Loucy (cell line): ENCODE measurements at regions not wholly inside any gene's neighbourhood (a gene's known extent, or its start where the extent isn't known, plus 50 kb on each side); places are given as distances from the start of the nearest gene placed in this dataset.

Source experiments
- H2AFZ ChIP-seq: fragments of 200-600 bp; sonication (generic); 2 replicates; pipeline ENCODE4 v1.6.0; 2016; ENCODE audit warnings: antibody characterized with exemption, mild to moderate bottlenecking, low read length, moderate library complexity
- H3F3A ChIP-seq: fragments of 200-600 bp; 2 replicates; pipeline ENCODE4 v1.6.0; 2016; ENCODE audit warnings: antibody characterized with exemption, low read depth, mild to moderate bottlenecking
- H3K27me3 ChIP-seq: fragments of 200-600 bp; sonication (generic); 2 replicates; pipeline ENCODE4 v1.6.1; 2014; ENCODE audit warnings: low read length, mild to moderate bottlenecking; ENCODE audit not compliant: insufficient read depth, poor library complexity, severe bottlenecking
- H3K36me3 ChIP-seq: fragments of 200-600 bp; sonication (generic); 2 replicates; pipeline ENCODE4 v1.6.1; 2016; ENCODE audit warnings: low read length; ENCODE audit not compliant: insufficient read depth
- H3K4me1 ChIP-seq: fragments of 200-600 bp; sonication (generic); 2 replicates; pipeline ENCODE4 v1.5.1; 2014; ENCODE audit warnings: low read length, mild to moderate bottlenecking; ENCODE audit not compliant: insufficient read depth, poor library complexity, severe bottlenecking
- H3K4me2 ChIP-seq: fragments of 200-600 bp; sonication (generic); 2 replicates; pipeline ENCODE4 v1.6.0; 2014; ENCODE audit warnings: antibody characterized with exemption, low read length, low read depth, mild to moderate bottlenecking; ENCODE audit not compliant: poor library complexity, severe bottlenecking
- H3K4me3 ChIP-seq: fragments of 200-600 bp; sonication (generic); 2 replicates; pipeline ENCODE4 v1.5.1; 2014; ENCODE audit warnings: low read length, mild to moderate bottlenecking, mixed read lengths; ENCODE audit not compliant: poor library complexity, severe bottlenecking
- H3K79me2 ChIP-seq: fragments of 200-600 bp; sonication (generic); 2 replicates; pipeline ENCODE4 v1.6.1; 2014; ENCODE audit warnings: low read length; ENCODE audit not compliant: insufficient read depth
- H3K9ac ChIP-seq: fragments of 200-600 bp; sonication (generic); 2 replicates; pipeline ENCODE4 v1.6.0; 2014; ENCODE audit warnings: mild to moderate bottlenecking, low read depth, low read length, moderate library complexity; ENCODE audit not compliant: poor library complexity, severe bottlenecking
- H3K9me2 ChIP-seq: fragments of 200-600 bp; sonication (generic); replicated peaks from 2 replicates; pipeline ENCODE4 v1.6.1; 2016; ENCODE audit warnings: low read depth, low read length, mixed read lengths
- H3K9me3 ChIP-seq: fragments of 200-600 bp; sonication (generic); 2 replicates; pipeline ENCODE4 v1.6.1; 2014; ENCODE audit warnings: mild to moderate bottlenecking, antibody characterized with exemption, low read length, low read depth; ENCODE audit not compliant: insufficient read depth
- H4K20me1 ChIP-seq: fragments of 200-600 bp; sonication (generic); 2 replicates; pipeline ENCODE4 v1.6.0; 2014; ENCODE audit warnings: antibody characterized with exemption, low read length, mild to moderate bottlenecking; ENCODE audit not compliant: insufficient read depth, poor library complexity, severe bottlenecking
- CTCF ChIP-seq: fragments of 200-600 bp; sonication (generic); conservative IDR thresholded peaks from 2 replicates; pipeline ENCODE4 v1.5.1; 2014; ENCODE audit warnings: mild to moderate bottlenecking, antibody characterized with exemption, low read length
- EZH2phosphoT487 ChIP-seq: fragments of 200-600 bp; IDR thresholded peaks from 2 replicates; pipeline ENCODE4 v1.6.1; 2018; ENCODE audit warnings: antibody characterized with exemption, mild to moderate bottlenecking, moderate library complexity, borderline replicate concordance

GRCh38 chr7:43018446-43018845 lies 86.3 kb downstream of the MRPL32 start:
- H3K9me2 ChIP-seq: no peaks in the 10 kb centered on the region
- no peak for TF ChIP-seq EZH2phosphoT487
- no peak for TF ChIP-seq CTCF
- H3K4me2 ChIP-seq: no peak overlapping the region
- no peaks in the 10 kb centered on the region for H4K20me1 ChIP-seq
- H2AFZ ChIP-seq: no peak overlapping the region
- H3F3A ChIP-seq: no peaks in the 10 kb centered on the region
- H3K4me3 ChIP-seq: no peak overlapping the region
- no peaks in the 10 kb centered on the region for H3K79me2 ChIP-seq
- no peaks in the 10 kb centered on the region for H3K36me3 ChIP-seq
- no peaks in the 10 kb centered on the region for H3K4me1 ChIP-seq
- no peak overlapping the region for H3K9ac ChIP-seq
- H3K27me3 ChIP-seq: no peaks in the 10 kb centered on the region
- no peaks in the 10 kb centered on the region for H3K9me3 ChIP-seq

GRCh38 chr7:43021431-43021830 lies 89.3 kb downstream of the MRPL32 start:
- Histone ChIP-seq H3K79me2 (no peaks in the 10 kb centered on the region), H3K9ac (no peak overlapping the region), H3K4me3 (no peak overlapping the region), H2AFZ (no peak overlapping the region), H3F3A (no peaks in the 10 kb centered on the region), H3K9me2 (no peaks in the 10 kb centered on the region), H3K36me3 (no peaks in the 10 kb centered on the region), H3K9me3 (no peaks in the 10 kb centered on the region), H3K4me2 (no peak overlapping the region), H3K4me1 (no peaks in the 10 kb centered on the region), H3K27me3 (no peaks in the 10 kb centered on the region), H4K20me1 (no peaks in the 10 kb centered on the region)
- TF ChIP-seq EZH2phosphoT487 (no peak), CTCF (no peak)

- no peaks in the 10 kb centered on the region for H3K36me3 ChIP-seq
- no peaks in the 10 kb centered on the region for H3K79me2 ChIP-seq
- H3K4me3 ChIP-seq: no peak overlapping the region
- H3K4me2 ChIP-seq: no peak overlapping the region
- H3K9me2 ChIP-seq: no peaks in the 10 kb centered on the region
- no peak overlapping the region for H3K9ac ChIP-seq
- H3K27me3 ChIP-seq: no peaks in the 10 kb centered on the region
- TF ChIP-seq EZH2phosphoT487 (no peak), CTCF (no peak)
- H3F3A ChIP-seq: no peaks in the 10 kb centered on the region
- H3K4me1 ChIP-seq: no peaks in the 10 kb centered on the region
- H3K9me3 ChIP-seq: no peaks in the 10 kb centered on the region
- H2AFZ ChIP-seq: no peak overlapping the region
- no peaks in the 10 kb centered on the region for H4K20me1 ChIP-seq
These were observed 89.8 kb downstream of the MRPL32 start for GRCh38 chr7:43022008-43022407.
